GM10248 (cell line): ENCODE measurements at regions not wholly inside any gene's neighbourhood (a gene's known extent, or its start where the extent isn't known, plus 50 kb on each side); places are given as distances from the start of the nearest gene placed in this dataset.
"Not testable (repeated sequence)": the region's sequence is repeated elsewhere in the genome, so short reads cannot be mapped to it uniquely, and the experiment has no call there.

Experiments used
- CTCF ChIA-PET: fragments of 300-600 bp; sonication (Branson Sonifier 250); formaldehyde crosslinking; extraction: SDS; loops from one replicate; lab custom pipeline; 2021; ENCODE audit warnings: antibody characterized with exemption; lab: Yijun Ruan, JAX
- POLR2A ChIA-PET: fragments of 350-650 bp; sonication (Branson Sonifier 250); formaldehyde crosslinking; extraction: SDS; loops from one replicate; lab custom pipeline; 2020; ENCODE audit warnings: antibody characterized with exemption; lab: Yijun Ruan, JAX
- DNase-seq: peaks from one replicate; pipeline ENCODE4 v3.0.0; 2012; ENCODE audit errors: extremely low spot score
- CTCF ChIP-seq: IDR thresholded peaks from 2 replicates; pipeline ENCODE4 v1.5.1; 2012; ENCODE audit warnings: mild to moderate bottlenecking, low read depth; ENCODE audit errors: extremely low read depth, missing control alignments, control extremely low read depth

- DNase-seq, result no peak
- ChIA-PET POLR2A (no interaction called here), CTCF (no interaction called here)
- no peak for TF ChIP-seq CTCF
These were observed 594.8 kb downstream of the ZWINT start for GRCh38 chr10:55766212-55766611.

- CTCF ChIA-PET, result interaction anchor here (1.4 kb wide), 1 partner anchor 29 kb away, joined by 3 read pairs; no protein-coding TSS in a partner anchor
- POLR2A ChIA-PET, result no interaction called here
- no peak for DNase-seq
- TF ChIP-seq CTCF, result no peak
These were observed 610.6 kb downstream of the ZWINT start for GRCh38 chr10:55750458-55750857.

GRCh38 chr10:55747244-55747643, 613.8 kb downstream of the ZWINT start:
- DNase-seq, result no peak
- CTCF ChIA-PET, result no interaction called here
- TF ChIP-seq CTCF, result no peak
- POLR2A ChIA-PET, result no interaction called here

GRCh38 chr10:55746002-55746401, 615.1 kb downstream of the ZWINT start:
- POLR2A ChIA-PET, result no interaction called here
- TF ChIP-seq CTCF, result no peak
- DNase-seq, result no peak
- CTCF ChIA-PET, result interaction anchor here (0.6 kb wide), 1 partner anchor 27 kb away, joined by 3 read pairs; no protein-coding TSS in a partner anchor

GRCh38 chr10:55742487-55742886, 618.6 kb downstream of the ZWINT start:
- POLR2A ChIA-PET, result no interaction called here
- TF ChIP-seq CTCF, result no peak
- CTCF ChIA-PET, result no interaction called here
- DNase-seq, result no peak

GRCh38 chr10:55740767-55741166, 620.3 kb downstream of the ZWINT start:
- CTCF ChIA-PET, DNase-seq, POLR2A ChIA-PET: not testable (repeated sequence)

GRCh38 chr10:55740110-55740509, 620.9 kb downstream of the ZWINT start:
- POLR2A ChIA-PET, result no interaction called here
- TF ChIP-seq CTCF, result no peak
- CTCF ChIA-PET, result no interaction called here
- no peak for DNase-seq
